HUES64 (cell line): ENCODE measurements at regions not wholly inside any gene's neighbourhood (a gene's known extent, or its start where the extent isn't known, plus 50 kb on each side); places are given as distances from the start of the nearest gene placed in this dataset.

Experiments
- H3K27ac ChIP-seq: 2 replicates; pipeline ENCODE4 v1.7.0; 2013; ENCODE audit warnings: low read depth, low read length, inconsistent platforms
- H3K27me3 ChIP-seq: 2 replicates; pipeline ENCODE4 v1.6.1; 2013; ENCODE audit warnings: mild to moderate bottlenecking, low read length; ENCODE audit not compliant: insufficient read depth
- H3K36me3 ChIP-seq: 2 replicates; pipeline ENCODE4 v1.6.1; 2013; ENCODE audit warnings: mild to moderate bottlenecking, low read length; ENCODE audit not compliant: insufficient read depth
- H3K4me1 ChIP-seq: 2 replicates; pipeline ENCODE4 v1.6.1; 2013; ENCODE audit warnings: mild to moderate bottlenecking, low read length, moderate library complexity; ENCODE audit not compliant: insufficient read depth
- H3K4me3 ChIP-seq: 2 replicates; pipeline ENCODE4 v1.5.1; 2013; ENCODE audit warnings: mild to moderate bottlenecking, low read length, moderate library complexity
- H3K9ac ChIP-seq: 2 replicates; pipeline ENCODE4 v1.6.1; 2013; ENCODE audit warnings: mild to moderate bottlenecking, low read depth, low read length
- H3K9me3 ChIP-seq: 2 replicates; pipeline ENCODE4 v1.6.1; 2013; ENCODE audit warnings: low read depth, low read length; ENCODE audit not compliant: insufficient read depth
- WGBS: fragments of 150-250, 120-280 bp; methylation state at CpG from one replicate; pipeline ENCODE4 v1.1.7; 2013; ENCODE audit warnings: missing lambda C conversion rate; 5-methylcytosine and 5-hydroxymethylcytosine counted together

DNA sequence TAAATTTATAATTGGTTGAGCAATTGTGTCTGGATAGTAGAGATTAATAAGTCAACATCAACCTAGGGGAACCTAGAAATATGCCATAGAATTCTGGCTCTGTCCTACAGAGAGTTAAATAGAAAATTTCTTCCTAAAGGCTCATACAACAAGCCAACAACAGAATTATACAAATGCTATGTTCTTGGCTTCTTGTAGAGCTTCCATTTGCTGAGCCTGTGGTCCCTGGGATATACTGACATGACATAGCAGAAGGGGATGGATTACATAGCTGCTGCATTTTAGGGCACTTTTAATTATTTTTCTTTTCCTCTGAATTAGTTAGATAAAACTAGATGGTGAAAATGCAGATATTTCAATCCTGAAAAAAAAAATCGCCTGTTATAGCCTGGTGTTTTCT is 95.5 kb upstream of the ST6GAL2 start:
- Histone ChIP-seq H3K9ac (no peak overlapping the region), H3K4me1 (no peaks in the 10 kb centered on the region), H3K9me3 (no peaks in the 10 kb centered on the region), H3K4me3 (no peak overlapping the region), H3K27me3 (no peaks in the 10 kb centered on the region), H3K27ac (no peak overlapping the region), H3K36me3 (no peaks in the 10 kb centered on the region)
- no CpG with 5 or more reads among the region's 1 CpG for WGBS

DNA sequence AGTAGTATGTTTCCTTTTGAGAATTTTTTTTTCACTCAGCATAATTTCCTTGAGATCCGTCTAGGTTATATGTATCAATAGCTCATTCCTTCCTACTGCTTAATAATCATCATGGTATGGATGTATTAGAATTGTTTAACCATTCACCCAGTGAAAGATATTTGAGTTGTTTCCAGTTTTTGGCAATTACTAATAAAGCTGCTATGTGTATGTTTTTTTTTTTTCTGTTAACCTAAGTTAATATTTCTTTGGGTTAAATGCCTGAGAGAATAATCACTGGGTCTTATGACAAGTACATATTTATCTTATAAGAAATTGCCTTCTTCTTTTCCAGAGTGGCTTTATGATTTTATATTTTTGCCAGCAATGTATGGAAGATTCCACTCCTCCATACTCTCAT is 96.4 kb upstream of the ST6GAL2 start:
- Histone ChIP-seq H3K9me3 (no peaks in the 10 kb centered on the region), H3K9ac (no peak overlapping the region), H3K4me1 (no peaks in the 10 kb centered on the region), H3K27me3 (no peaks in the 10 kb centered on the region), H3K27ac (no peak overlapping the region), H3K4me3 (no peak overlapping the region), H3K36me3 (no peaks in the 10 kb centered on the region)
- no CpG with 5 or more reads among the region's 1 CpG for WGBS

DNA sequence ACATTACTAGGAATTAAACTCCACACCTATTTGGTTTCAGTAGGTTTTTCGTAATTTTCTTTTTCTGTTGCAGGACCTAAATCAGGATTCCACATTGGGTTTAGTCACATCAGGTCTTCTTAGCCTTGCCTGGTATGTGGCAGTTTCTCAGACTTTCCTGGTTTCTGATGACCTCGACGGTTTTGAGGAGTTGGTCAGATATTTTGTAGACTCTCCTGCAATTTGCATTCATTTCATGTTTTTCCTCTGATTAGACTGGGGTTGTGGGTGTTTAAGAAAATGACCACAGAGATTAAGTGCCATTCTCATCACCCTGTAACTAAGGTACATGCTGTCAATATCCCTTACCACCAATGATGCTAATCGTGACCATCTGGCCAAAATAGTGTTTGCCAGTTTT is 97.3 kb upstream of the ST6GAL2 start:
- H3K4me1 ChIP-seq, result peaks cover 2% of the 10 kb centered on the region
- no peaks in the 10 kb centered on the region for H3K9me3 ChIP-seq
- H3K27me3 ChIP-seq, result no peaks in the 10 kb centered on the region
- H3K36me3 ChIP-seq, result no peaks in the 10 kb centered on the region
- H3K27ac ChIP-seq, result no peak overlapping the region
- H3K4me3 ChIP-seq, result no peak overlapping the region
- H3K9ac ChIP-seq, result no peak overlapping the region
- WGBS, result 91% methylated on average over 4 of the region's 4 CpGs

DNA sequence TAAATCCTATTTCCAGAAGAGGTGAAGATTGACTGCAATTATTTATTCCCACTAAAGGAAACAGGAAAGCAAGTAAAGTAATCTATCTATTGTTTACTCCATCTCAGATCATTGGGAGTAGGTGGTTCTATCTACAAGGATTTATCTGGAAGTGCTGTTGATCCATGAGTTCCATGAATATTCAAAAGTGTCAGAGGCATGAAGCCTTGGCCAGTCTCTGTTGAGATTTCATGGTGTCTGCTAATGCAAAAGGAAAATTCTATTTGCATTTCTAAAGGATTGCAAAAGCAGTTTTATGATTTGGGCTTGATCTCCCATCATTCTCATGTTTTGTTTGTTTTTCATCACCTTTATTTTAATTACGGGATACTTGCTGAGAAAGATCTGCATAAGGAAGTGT is 102.4 kb upstream of the ST6GAL2 start:
- Histone ChIP-seq H3K9me3 (no peaks in the 10 kb centered on the region), H3K4me1 (peaks cover 9% of the 10 kb centered on the region), H3K9ac (no peak overlapping the region), H3K27me3 (no peaks in the 10 kb centered on the region), H3K36me3 (no peaks in the 10 kb centered on the region), H3K4me3 (no peak overlapping the region), H3K27ac (no peak overlapping the region)
- WGBS, result 100% methylated on average over 1 of the region's 1 CpG

DNA sequence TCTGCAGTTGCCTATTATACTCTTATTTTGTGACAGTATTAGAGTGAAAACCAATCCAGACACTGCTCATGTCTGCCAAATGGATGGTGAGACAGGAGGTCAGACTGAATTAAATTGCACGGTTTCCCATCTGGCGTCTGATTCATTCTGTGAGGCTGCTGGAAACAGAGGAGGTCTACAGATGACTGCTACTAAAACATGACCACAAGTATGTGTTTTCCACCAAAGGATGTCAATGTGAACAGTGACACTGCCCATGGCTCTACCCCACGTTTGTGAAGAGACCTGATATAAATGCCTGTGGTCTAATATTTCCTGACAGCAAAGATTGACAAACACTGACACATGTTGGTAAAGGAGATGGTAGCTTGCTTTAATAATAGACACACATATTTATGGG is 104.3 kb upstream of the ST6GAL2 start:
- Histone ChIP-seq H3K36me3 (no peaks in the 10 kb centered on the region), H3K4me1 (peaks cover 9% of the 10 kb centered on the region), H3K27me3 (no peaks in the 10 kb centered on the region), H3K9ac (no peak overlapping the region), H3K4me3 (no peak overlapping the region), H3K27ac (no peak overlapping the region), H3K9me3 (no peaks in the 10 kb centered on the region)
- WGBS, result 95% methylated on average over 3 of the region's 3 CpGs

DNA sequence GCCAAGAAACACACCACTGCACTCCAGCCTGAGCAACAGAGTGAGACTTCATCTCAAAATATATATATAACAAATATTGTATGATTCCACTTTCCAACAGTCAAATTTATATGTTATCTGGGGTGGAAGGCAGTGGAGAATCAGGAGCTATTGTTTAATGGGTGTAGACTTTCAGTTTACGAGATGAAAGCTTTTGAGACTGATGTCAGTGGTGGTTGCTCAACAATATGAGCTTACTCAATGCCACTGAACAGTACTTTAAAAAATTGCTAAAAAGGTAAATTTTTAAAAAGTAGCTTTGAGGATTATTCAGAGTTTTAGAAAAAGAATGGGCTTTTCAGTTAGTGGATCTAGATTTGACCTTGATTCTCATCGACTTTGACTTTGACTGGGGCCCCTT is 105.9 kb upstream of the ST6GAL2 start:
- WGBS, result 95% methylated on average over 2 of the region's 2 CpGs
- no peaks in the 10 kb centered on the region for H3K27me3 ChIP-seq

DNA sequence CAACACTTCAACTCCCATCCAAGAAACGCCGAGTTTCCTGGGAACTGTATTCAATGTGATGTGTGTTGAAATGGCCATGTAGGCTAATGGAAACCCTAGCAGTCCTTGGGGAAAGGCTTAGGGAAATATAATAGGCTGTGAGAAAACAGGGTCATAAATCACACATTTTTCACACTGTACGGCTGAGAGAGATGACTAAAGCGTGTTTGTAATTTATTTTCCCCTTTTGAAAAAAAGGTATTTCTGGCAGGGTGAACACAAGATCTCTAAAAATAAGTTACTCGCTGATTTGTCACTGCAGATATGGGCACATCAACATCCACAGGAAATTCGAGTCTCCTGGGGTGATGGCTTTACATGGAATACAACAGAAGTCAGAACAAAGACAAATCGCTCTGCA is 109.6 kb upstream of the ST6GAL2 start:
- H3K9ac ChIP-seq, result no peak overlapping the region
- H3K9me3 ChIP-seq, result no peaks in the 10 kb centered on the region
- H3K27me3 ChIP-seq, result no peaks in the 10 kb centered on the region
- 0 out of 2 replicates have a peak, but pooled peaks cover 5% of the 10 kb centered on the region for H3K4me1 ChIP-seq
- no peak overlapping the region for H3K27ac ChIP-seq
- H3K36me3 ChIP-seq, result no peaks in the 10 kb centered on the region
- H3K4me3 ChIP-seq, result no peak overlapping the region
- 96% methylated on average over 7 of the region's 7 CpGs for WGBS

More for the DNA sequence above, 105.9 kb upstream of the ST6GAL2 start:
- Histone ChIP-seq H3K9me3 (no peaks in the 10 kb centered on the region), H3K36me3 (no peaks in the 10 kb centered on the region), H3K27ac (no peak overlapping the region), H3K4me1 (peaks cover 14% of the 10 kb centered on the region), H3K9ac (no peak overlapping the region), H3K4me3 (no peak overlapping the region)

DNA sequence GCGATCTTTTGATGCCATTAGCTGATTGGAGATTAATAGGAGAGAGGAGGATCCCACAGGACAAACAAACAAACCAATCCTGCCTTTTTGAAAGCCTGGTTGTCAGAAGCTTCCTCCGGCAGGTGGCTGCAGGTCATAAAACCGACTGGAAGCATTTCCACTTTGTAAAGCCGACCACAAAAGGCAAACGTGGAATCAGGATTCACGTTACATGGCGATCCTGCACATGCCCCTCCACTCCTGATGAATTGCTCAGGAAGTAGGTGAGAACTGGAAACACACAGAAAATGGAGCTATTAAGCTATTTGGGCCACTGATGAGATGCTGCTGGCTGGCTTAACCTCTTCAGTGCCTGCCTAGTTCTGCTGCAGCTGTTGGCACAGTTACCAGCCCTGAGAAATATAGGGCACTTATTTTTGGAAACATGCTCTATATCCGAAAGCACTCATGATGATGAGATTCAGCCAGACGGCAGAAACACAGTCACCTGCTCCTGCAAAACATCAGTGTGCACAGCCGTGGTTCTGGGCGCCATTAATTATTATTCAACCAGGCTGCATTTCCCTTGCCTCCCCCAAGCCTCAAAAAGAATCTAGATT is 110.3 kb upstream of the ST6GAL2 start:
- 92% methylated on average over 10 of the region's 11 CpGs for WGBS
- Histone ChIP-seq H3K27ac (no peak overlapping the region), H3K27me3 (no peaks in the 10 kb centered on the region), H3K9ac (no peak overlapping the region), H3K9me3 (no peaks in the 10 kb centered on the region), H3K4me3 (no peak overlapping the region), H3K4me1 (0 out of 2 replicates have a peak, but pooled peaks cover 5% of the 10 kb centered on the region), H3K36me3 (no peaks in the 10 kb centered on the region)

DNA sequence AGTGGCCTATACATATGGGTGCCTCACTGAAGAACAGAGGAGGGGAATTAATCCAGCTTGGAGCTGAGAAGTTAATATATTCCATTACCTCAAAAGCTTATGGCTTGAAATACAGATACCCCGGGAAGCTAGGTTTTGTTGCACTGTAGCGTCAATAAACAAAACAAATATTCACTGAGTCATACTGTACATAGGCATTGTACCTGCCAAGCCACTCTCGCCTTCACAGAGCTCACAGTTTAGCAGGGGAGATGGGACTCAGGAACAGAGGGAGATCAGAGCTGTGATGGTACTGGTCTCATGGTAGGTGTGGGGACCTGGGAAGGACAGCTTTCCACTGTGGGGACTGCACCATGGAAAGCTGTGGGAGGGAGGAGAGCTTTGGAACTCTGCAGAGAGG is 111.2 kb upstream of the ST6GAL2 start:
- H3K4me1 ChIP-seq, result 0 out of 2 replicates have a peak, but pooled peaks cover 5% of the 10 kb centered on the region
- no peak overlapping the region for H3K4me3 ChIP-seq
- H3K27me3 ChIP-seq, result no peaks in the 10 kb centered on the region
- no peaks in the 10 kb centered on the region for H3K9me3 ChIP-seq
- 98% methylated on average over 3 of the region's 3 CpGs for WGBS
- no peak overlapping the region for H3K27ac ChIP-seq
- H3K36me3 ChIP-seq, result no peaks in the 10 kb centered on the region
- no peak overlapping the region for H3K9ac ChIP-seq

DNA sequence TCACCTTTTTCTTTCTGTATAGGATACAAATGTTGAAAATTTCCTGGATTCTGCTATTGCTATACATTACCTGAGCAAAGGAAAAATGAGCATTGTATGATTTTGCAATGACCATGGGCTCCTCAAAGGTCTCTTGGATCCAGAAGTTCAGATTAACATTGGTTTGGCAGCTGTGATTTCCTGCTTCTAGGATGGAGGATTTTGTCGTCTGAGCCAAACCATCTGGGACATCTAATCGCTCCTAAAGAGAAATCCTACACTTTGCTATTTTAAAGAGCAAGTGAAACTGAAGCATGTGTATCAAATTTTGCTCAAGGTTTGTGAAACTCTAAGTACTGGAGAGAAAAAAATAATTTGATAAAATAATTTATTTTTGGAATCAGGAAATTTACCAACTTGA is 115.1 kb upstream of the ST6GAL2 start:
- Histone ChIP-seq H3K27ac (no peak overlapping the region), H3K4me1 (no peaks in the 10 kb centered on the region)
- WGBS, result 94% methylated on average over 2 of the region's 2 CpGs

DNA sequence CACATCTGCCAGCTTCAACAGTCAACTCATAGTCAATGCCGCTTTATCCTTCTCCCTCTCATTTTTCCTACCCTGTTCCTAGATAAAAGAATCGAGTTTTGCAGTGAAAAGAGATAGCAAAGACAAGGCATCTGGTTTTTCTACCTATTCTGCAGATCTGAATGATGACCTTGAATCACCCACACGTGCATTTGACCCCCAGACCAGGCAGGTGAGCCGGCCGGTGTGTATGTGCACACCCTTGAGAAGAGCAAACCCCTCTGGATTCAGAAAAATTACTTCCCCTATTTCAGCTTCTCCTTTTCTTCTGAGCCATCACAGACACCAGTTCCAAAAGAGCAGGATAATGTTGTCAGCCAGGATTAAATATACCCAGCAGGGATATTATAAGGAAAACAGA is 115.6 kb upstream of the ST6GAL2 start:
- WGBS, result 89% methylated on average over 5 of the region's 5 CpGs
- Histone ChIP-seq H3K9ac (no peak overlapping the region), H3K27me3 (no peaks in the 10 kb centered on the region)

More for the DNA sequence above, 115.1 kb upstream of the ST6GAL2 start:
- Histone ChIP-seq H3K4me3 (no peak overlapping the region), H3K9me3 (no peaks in the 10 kb centered on the region), H3K9ac (no peak overlapping the region), H3K27me3 (no peaks in the 10 kb centered on the region), H3K36me3 (no peaks in the 10 kb centered on the region)

More for the DNA sequence above, 115.6 kb upstream of the ST6GAL2 start:
- Histone ChIP-seq H3K36me3 (no peaks in the 10 kb centered on the region), H3K4me1 (no peaks in the 10 kb centered on the region), H3K4me3 (no peak overlapping the region), H3K27ac (no peak overlapping the region), H3K9me3 (no peaks in the 10 kb centered on the region)
